Naive thymus-derived CD4-positive, alpha-beta T cell (primary cell): ENCODE measurements at regions not wholly inside any gene's neighbourhood (a gene's known extent, or its start where the extent isn't known, plus 50 kb on each side); places are given as distances from the start of the nearest gene placed in this dataset.

ENCODE experiments used
- ATAC-seq: fragments of 150-1000 bp; cut with Tn5 transposase; 2 replicates; pipeline ENCODE4 v1.10.0; 2021; ENCODE audit warnings: mild to moderate bottlenecking, moderate library complexity
- CTCF ChIA-PET: fragments of 350-600 bp; sonication (Branson Sonifier 250); formaldehyde crosslinking; loops from one replicate; lab custom pipeline; 2021; ENCODE audit warnings: antibody characterized with exemption; lab: Charles Lee
- POLR2A ChIA-PET: fragments of 350-600 bp; sonication (Branson Sonifier 250); formaldehyde crosslinking; loops from one replicate; lab custom pipeline; 2021; ENCODE audit warnings: antibody characterized with exemption, inconsistent platforms; lab: Charles Lee
- DNase-seq, 9 donors: peaks; one replicate each; pipeline versions ENCODE4 v3.0.0 to v3.0.0-alpha.2; 2020 to 2022; ENCODE audit warnings: mixed read lengths in 1 of 9
- H3K27ac ChIP-seq: one replicate; pipeline ENCODE4 v1.7.0; 2013; ENCODE audit warnings: mild to moderate bottlenecking, low read depth, low read length, moderate library complexity
- H3K27me3 ChIP-seq, 2 donors: one replicate each; pipeline ENCODE4 v1.7.0; 2013; ENCODE audit warnings: low read length in 2 of 2, mild to moderate bottlenecking in 2 of 2, moderate library complexity in 2 of 2; ENCODE audit not compliant: control insufficient read depth in 2 of 2, insufficient read depth in 2 of 2
- H3K36me3 ChIP-seq, 3 experiments: 1 replicate in 2 of 3; 2 replicates in 1 of 3; pipeline ENCODE4 v1.7.0; 2013; ENCODE audit warnings: low read length in 3 of 3, mild to moderate bottlenecking in 3 of 3, moderate library complexity in 1 of 3; ENCODE audit not compliant: insufficient read depth in 3 of 3, control insufficient read depth in 2 of 3
- H3K4me1 ChIP-seq, 2 donors: one replicate each; pipeline ENCODE4 v1.7.0; 2013; ENCODE audit warnings: low read length in 2 of 2, mild to moderate bottlenecking in 2 of 2, moderate library complexity in 1 of 2; ENCODE audit not compliant: control insufficient read depth in 2 of 2, insufficient read depth in 2 of 2
- H3K4me3 ChIP-seq: 2 replicates; pipeline ENCODE4 v1.7.0; 2013; ENCODE audit warnings: mild to moderate bottlenecking, low read length
- H3K9me3 ChIP-seq, 3 experiments: 1 replicate in 2 of 3; 2 replicates in 1 of 3; pipeline ENCODE4 v1.7.0; 2013; ENCODE audit warnings: low read length in 3 of 3; ENCODE audit not compliant: control insufficient read depth in 2 of 3
- H3K27ac Mint-ChIP-seq, 9 donors: one replicate each; pipeline ENCODE4 v1.8.0; 2020 to 2022; ENCODE audit warnings: mixed read lengths in 9 of 9, mild to moderate bottlenecking in 8 of 9, moderate library complexity in 5 of 9, inconsistent platforms in 2 of 9
- H3K27me3 Mint-ChIP-seq, 5 donors: one replicate each; pipeline ENCODE4 v1.8.0; 2021 to 2022; ENCODE audit warnings: mixed read lengths in 5 of 5, mild to moderate bottlenecking in 1 of 5
- H3K36me3 Mint-ChIP-seq, 5 donors: one replicate each; pipeline ENCODE4 v1.8.0; 2020 to 2022; ENCODE audit warnings: mixed read lengths in 5 of 5, mild to moderate bottlenecking in 3 of 5, inconsistent platforms in 1 of 5
- H3K4me1 Mint-ChIP-seq, 7 donors: one replicate each; pipeline ENCODE4 v1.8.0; 2020 to 2022; ENCODE audit warnings: mixed read lengths in 7 of 7, mild to moderate bottlenecking in 3 of 7, inconsistent platforms in 1 of 7
- H3K4me3 Mint-ChIP-seq, 10 donors: one replicate each; pipeline ENCODE4 v1.8.0; 2020 to 2022; ENCODE audit warnings: mild to moderate bottlenecking in 10 of 10, mixed read lengths in 10 of 10, moderate library complexity in 6 of 10, inconsistent platforms in 2 of 10
- H3K9me3 Mint-ChIP-seq, 11 donors: one replicate each; pipeline ENCODE4 v1.8.0; 2020 to 2022; ENCODE audit warnings: mixed read lengths in 11 of 11, mild to moderate bottlenecking in 4 of 11, inconsistent platforms in 1 of 11, moderate library complexity in 1 of 11
- intact Hi-C, 2 donors: fragments of 100-400 bp; cut with micrococcal nuclease; formaldehyde crosslinking; loops; one replicate each; pipeline ENCODE4 v1.15.1; 2023

DNA sequence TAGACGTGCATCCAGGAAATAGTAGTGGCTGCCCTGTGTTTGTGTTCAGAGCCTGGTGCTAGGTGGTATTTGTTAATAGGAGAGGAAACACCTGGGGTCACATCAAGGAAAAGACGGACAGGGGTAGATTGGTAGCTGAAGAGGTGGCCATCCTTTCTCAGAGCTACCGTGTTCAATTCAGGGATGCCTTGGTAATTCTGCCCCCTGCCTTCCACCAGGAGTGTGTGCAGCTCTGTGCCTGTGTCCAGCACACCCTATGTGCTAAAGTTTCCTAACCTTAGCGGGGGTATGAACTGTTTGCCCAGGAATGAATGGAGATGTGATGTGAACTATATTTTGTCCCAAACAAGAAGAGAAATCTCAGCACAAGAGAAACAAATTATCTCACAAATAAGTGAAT, 174.1 kb upstream of the MPHOSPH6 start:
- Histone ChIP-seq H3K4me1 (no peaks in the 10 kb centered on the region), H3K4me3 (no peak overlapping the region), H3K27me3 (no peaks in the 10 kb centered on the region), H3K36me3 (no peaks in the 10 kb centered on the region), H3K9me3 (no peaks in the 10 kb centered on the region), H3K27ac (no peak overlapping the region)
- no peak for ATAC-seq
- H3K9me3 Mint-ChIP-seq: peaks cover 0 to 7% (median 3%) of the 10 kb centered on the region in 11 donors
- H3K4me3 Mint-ChIP-seq: no peak overlapping the region
- no peak for DNase-seq
- H3K36me3 Mint-ChIP-seq: peaks cover 0 to 5% (median 0%) of the 10 kb centered on the region in 5 donors
- H3K4me1 Mint-ChIP-seq: no peaks in the 10 kb centered on the region
- ChIA-PET CTCF (no interaction called here), POLR2A (no interaction called here)
- H3K27me3 Mint-ChIP-seq: peaks cover 0 to 28% (median 21%) of the 10 kb centered on the region in 5 donors
- H3K27ac Mint-ChIP-seq: no peak overlapping the region
- intact Hi-C loops: loop anchor here in 1 of 2 donors (1.0 kb wide), 1 partner anchor 28 kb away; no protein-coding TSS in a partner anchor

DNA sequence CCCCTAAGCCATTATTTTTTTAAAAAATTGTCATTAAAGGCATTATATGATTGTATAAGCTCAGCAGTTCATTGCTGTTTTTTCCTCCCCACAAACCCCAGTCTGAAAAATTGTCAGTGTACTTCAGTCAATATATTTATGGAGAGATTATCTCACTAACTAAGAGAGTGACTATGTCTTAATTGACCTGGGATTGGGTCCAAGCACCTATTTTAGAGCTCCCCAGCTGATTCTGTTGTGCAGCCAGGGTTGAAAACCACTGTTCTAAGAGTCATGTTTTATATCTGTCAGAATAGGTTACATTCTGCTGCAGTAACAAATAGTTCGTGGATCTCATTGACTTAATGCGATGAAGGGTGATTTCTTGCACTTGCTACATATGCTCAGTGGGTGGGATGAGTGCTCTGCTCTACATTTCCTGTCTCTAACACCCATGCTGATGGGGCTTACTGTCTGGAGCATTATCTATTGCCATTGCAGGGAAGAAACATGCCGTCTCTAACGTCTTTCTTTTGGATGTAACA, 171.2 kb upstream of the MPHOSPH6 start:
- H3K9me3 Mint-ChIP-seq: peaks cover 0 to 9% (median 3%) of the 10 kb centered on the region in 11 donors
- Histone ChIP-seq H3K27ac (no peak overlapping the region), H3K27me3 (no peaks in the 10 kb centered on the region), H3K9me3 (no peaks in the 10 kb centered on the region), H3K4me3 (no peak overlapping the region), H3K36me3 (no peaks in the 10 kb centered on the region), H3K4me1 (no peaks in the 10 kb centered on the region)
- no peak for ATAC-seq
- no peak for DNase-seq
- H3K27me3 Mint-ChIP-seq: peaks cover 0 to 41% (median 33%) of the 10 kb centered on the region in 5 donors
- intact Hi-C loops: no loop called here
- H3K27ac Mint-ChIP-seq: no peak overlapping the region
- no peaks in the 10 kb centered on the region for H3K4me1 Mint-ChIP-seq
- H3K4me3 Mint-ChIP-seq: no peak overlapping the region
- ChIA-PET POLR2A (no interaction called here), CTCF (interaction anchor here (0.6 kb wide), 1 partner anchor 342 kb away, joined by 3 read pairs; no protein-coding TSS in a partner anchor)
- peaks cover 0 to 5% (median 0%) of the 10 kb centered on the region in 5 donors for H3K36me3 Mint-ChIP-seq

DNA sequence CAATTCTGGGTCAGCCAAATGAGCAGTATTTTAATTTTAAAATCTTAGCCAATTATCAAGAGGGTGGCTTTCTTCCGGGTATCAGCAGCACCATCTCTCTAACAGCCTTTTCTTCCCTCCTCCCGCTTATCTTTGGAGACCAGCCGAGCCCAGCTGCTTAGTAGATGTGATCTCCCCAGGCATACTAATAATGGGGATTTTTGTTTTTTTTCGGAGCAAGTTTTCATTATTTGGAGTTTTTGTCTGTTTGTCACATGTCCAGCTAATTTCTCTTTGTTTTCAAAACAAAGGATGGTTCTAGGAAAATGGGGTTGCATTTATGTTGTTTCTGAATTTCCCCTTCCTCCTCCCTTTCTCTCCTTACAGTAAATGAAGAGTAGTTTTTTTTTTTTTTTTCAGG, 170.5 kb upstream of the MPHOSPH6 start:
- POLR2A ChIA-PET: no interaction called here
- Mint-ChIP-seq H3K4me3 (no peak overlapping the region), H3K27me3 (peaks cover 0 to 45% (median 34%) of the 10 kb centered on the region in 5 donors), H3K9me3 (peaks cover 0 to 9% (median 4%) of the 10 kb centered on the region in 11 donors), H3K36me3 (peaks cover 0 to 5% (median 0%) of the 10 kb centered on the region in 5 donors), H3K4me1 (no peaks in the 10 kb centered on the region), H3K27ac (no peak overlapping the region)
- CTCF ChIA-PET: no interaction called here
- no peak for DNase-seq
- Histone ChIP-seq H3K4me3 (no peak overlapping the region), H3K36me3 (no peaks in the 10 kb centered on the region), H3K27ac (no peak overlapping the region), H3K27me3 (no peaks in the 10 kb centered on the region), H3K9me3 (no peaks in the 10 kb centered on the region), H3K4me1 (no peaks in the 10 kb centered on the region)
- no peak for ATAC-seq
- intact Hi-C loops: no loop called here

DNA sequence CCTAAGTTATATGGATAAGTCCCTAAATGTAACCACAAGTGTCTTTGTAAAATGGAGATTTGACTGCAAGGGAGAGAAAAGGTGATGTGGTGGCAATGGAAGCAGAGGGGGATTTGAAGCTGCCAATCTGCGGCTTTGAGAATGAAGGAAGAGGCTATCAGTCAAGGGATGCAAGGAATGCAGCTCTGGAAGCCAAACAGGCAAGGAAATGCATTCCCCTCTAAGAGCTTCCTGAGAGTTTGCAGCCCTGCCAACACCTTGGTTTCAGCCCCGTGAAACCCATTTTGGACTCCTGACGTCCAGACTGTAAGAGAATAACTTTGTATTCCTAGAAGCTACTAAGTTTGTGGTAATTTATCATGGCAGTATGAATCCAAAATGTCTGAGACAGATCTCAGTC, 167.3 kb upstream of the MPHOSPH6 start:
- no peak overlapping the region for H3K27ac ChIP-seq
- ChIA-PET CTCF (no interaction called here), POLR2A (no interaction called here)
- Mint-ChIP-seq H3K27me3 (peaks cover 0 to 39% (median 27%) of the 10 kb centered on the region in 5 donors), H3K4me3 (no peak overlapping the region), H3K4me1 (no peaks in the 10 kb centered on the region), H3K36me3 (peaks cover 0 to 5% (median 0%) of the 10 kb centered on the region in 5 donors), H3K9me3 (peaks cover 0 to 9% (median 4%) of the 10 kb centered on the region in 11 donors), H3K27ac (no peak overlapping the region)
- no peaks in the 10 kb centered on the region for H3K27me3 ChIP-seq
- H3K4me1 ChIP-seq: no peaks in the 10 kb centered on the region
- intact Hi-C loops: no loop called here
- no peak overlapping the region for H3K4me3 ChIP-seq
- DNase-seq (no peak), ATAC-seq (no peak)
- no peaks in the 10 kb centered on the region for H3K36me3 ChIP-seq
- H3K9me3 ChIP-seq: no peaks in the 10 kb centered on the region

DNA sequence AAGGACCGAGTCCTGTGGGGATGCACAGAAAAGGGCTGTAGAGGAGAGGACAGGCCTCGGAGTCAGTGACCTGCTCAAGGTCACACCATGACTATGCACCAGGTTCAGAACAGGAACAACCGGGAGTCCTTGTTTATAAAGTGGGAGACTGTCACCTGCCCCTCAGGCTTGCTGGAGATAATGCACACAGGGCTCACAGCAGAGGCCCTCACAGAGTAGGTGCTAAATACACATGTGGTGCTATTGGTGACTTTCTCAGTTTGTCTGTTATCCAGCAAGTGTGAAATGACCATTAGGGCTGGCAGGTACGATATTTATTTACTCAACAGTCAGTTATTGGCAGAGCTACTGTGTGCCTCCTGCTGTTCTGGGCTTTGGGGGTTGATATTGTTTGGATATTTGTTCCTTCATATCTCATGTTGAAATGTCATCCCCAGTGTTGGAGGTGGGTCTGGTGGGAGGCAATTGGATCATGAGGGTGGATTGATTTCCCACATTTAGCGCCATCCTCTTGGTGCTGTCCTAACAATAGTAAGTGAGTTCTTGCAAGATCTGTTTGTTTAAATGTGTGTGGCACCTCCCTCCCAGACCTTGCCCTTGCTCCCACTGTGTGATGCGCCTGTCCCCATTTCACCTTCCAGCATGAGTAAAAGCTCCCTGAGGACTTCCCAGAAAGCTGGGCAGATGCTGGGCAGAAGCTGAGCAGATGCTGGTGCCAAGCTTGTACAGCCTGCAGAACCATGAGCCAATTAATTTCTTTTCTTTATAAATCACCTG, 162.1 kb upstream of the MPHOSPH6 start:
- no peaks in the 10 kb centered on the region for H3K27me3 ChIP-seq
- no peak overlapping the region for H3K4me3 Mint-ChIP-seq
- no peaks in the 10 kb centered on the region for H3K9me3 ChIP-seq
- ChIA-PET CTCF (no interaction called here), POLR2A (no interaction called here)
- DNase-seq (no peak), ATAC-seq (no peak)
- no peaks in the 10 kb centered on the region for H3K36me3 ChIP-seq
- no peak overlapping the region for H3K27ac Mint-ChIP-seq
- no peaks in the 10 kb centered on the region for H3K4me1 Mint-ChIP-seq
- H3K27ac ChIP-seq: no peak overlapping the region
- no peaks in the 10 kb centered on the region for H3K4me1 ChIP-seq
- intact Hi-C loops: no loop called here
- H3K27me3 Mint-ChIP-seq: peaks cover 0 to 30% (median 15%) of the 10 kb centered on the region in 5 donors
- no peaks in the 10 kb centered on the region for H3K36me3 Mint-ChIP-seq
- H3K9me3 Mint-ChIP-seq: peaks cover 0 to 4% (median 1%) of the 10 kb centered on the region in 11 donors
- H3K4me3 ChIP-seq: no peak overlapping the region

DNA sequence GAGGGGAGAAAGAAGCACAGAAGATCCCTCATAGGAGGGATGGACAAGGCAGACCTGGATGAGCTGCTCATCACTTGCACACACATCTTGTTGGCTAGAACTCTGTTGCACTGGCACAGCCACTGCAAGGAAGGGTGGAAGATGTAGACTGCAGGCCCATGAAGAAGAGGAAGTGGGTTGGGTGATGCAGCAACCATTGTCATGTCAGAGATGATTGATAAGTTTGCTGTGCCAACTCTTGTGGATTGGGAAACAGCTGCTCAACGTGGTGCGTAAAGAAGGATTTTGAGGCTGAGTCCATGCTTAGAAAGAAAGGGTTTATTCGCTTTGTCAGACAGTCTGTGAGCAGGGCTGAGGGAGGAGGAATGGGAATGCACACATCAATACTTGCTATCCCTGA, 161.4 kb upstream of the MPHOSPH6 start:
- H3K27me3 Mint-ChIP-seq: peaks cover 0 to 30% (median 16%) of the 10 kb centered on the region in 5 donors
- CTCF ChIA-PET: no interaction called here
- H3K4me1 Mint-ChIP-seq: no peaks in the 10 kb centered on the region
- Histone ChIP-seq H3K4me1 (no peaks in the 10 kb centered on the region), H3K4me3 (no peak overlapping the region), H3K36me3 (no peaks in the 10 kb centered on the region), H3K27ac (no peak overlapping the region), H3K9me3 (no peaks in the 10 kb centered on the region), H3K27me3 (no peaks in the 10 kb centered on the region)
- no peak for ATAC-seq
- intact Hi-C loops: no loop called here
- H3K27ac Mint-ChIP-seq: no peak overlapping the region
- DNase-seq: no peak
- H3K4me3 Mint-ChIP-seq: no peak overlapping the region
- H3K9me3 Mint-ChIP-seq: peaks cover 0 to 7% (median 0%) of the 10 kb centered on the region in 11 donors
- H3K36me3 Mint-ChIP-seq: no peaks in the 10 kb centered on the region
- POLR2A ChIA-PET: no interaction called here
